H1 (cell line): ENCODE measurements at regions not wholly inside any gene's neighbourhood (a gene's known extent, or its start where the extent isn't known, plus 50 kb on each side); places are given as distances from the start of the nearest gene placed in this dataset.

Source experiments
- HDAC2 ChIP-seq, 2 experiments: fragments of 300-600 bp in 1 of 2; sonication (generic) in 1 of 2; IDR thresholded peaks; 2 replicates each; pipeline ENCODE4 v1.6.1; 2011 to 2012; ENCODE audit warnings: low read depth in 2 of 2, low read length in 2 of 2, mild to moderate bottlenecking in 2 of 2, moderate library complexity in 2 of 2, borderline replicate concordance in 1 of 2, inconsistent platforms in 1 of 2
- KDM1A ChIP-seq: fragments of 200-600, 300-600 bp; sonication (generic); IDR thresholded peaks from 2 replicates; pipeline ENCODE4 v1.7.1; 2016; ENCODE audit warnings: mild to moderate bottlenecking, low read length, borderline replicate concordance
- NANOG ChIP-seq: IDR thresholded peaks from 2 replicates; pipeline ENCODE4 v1.6.1; 2011; ENCODE audit warnings: low read length, low read depth, mild to moderate bottlenecking, inconsistent platforms; ENCODE audit not compliant: insufficient read depth, poor library complexity, severe bottlenecking
- RNF2 ChIP-seq: fragments of 200-900, 300-1000 bp; sonication (generic); IDR thresholded peaks from 2 replicates; pipeline ENCODE4 v1.7.1; 2016; ENCODE audit warnings: borderline replicate concordance, low read depth, mild to moderate bottlenecking, antibody characterized with exemption, low read length; ENCODE audit not compliant: poor library complexity, severe bottlenecking; ENCODE audit errors: missing control alignments
- RXRA ChIP-seq: IDR thresholded peaks from 2 replicates; pipeline ENCODE4 v1.6.1; 2011; ENCODE audit warnings: low read depth, mild to moderate bottlenecking, low read length, moderate library complexity; ENCODE audit not compliant: insufficient read depth

- TF ChIP-seq HDAC2 (IDR thresholded peaks at IDR 0.05; ENCODE audit: borderline replicate concordance in 1 of 2, low read depth in 2 of 2, low read length in 2 of 2) (no peak), RNF2 (no peak), KDM1A (no peak), NANOG (no peak), RXRA (no peak)
Measured at GRCh38 chr18:77803024-77803423, 553.4 kb downstream of the GALR1 start (continued).
